NCI-H82 (cell line): ENCODE measurements at regions not wholly inside any gene's neighbourhood (a gene's known extent, or its start where the extent isn't known, plus 50 kb on each side); places are given as distances from the start of the nearest gene placed in this dataset.
"Not testable (repeated sequence)": the region's sequence is repeated elsewhere in the genome, so short reads cannot be mapped to it uniquely, and the experiment has no call there.

Experiments
- DNase-seq: peaks from one replicate; lab custom pipeline; 2025; lab: John Stamatoyannopoulos, UW

- no peak for DNase-seq
Measured at GRCh38 chr11:79668575-79668974, 227.7 kb upstream of the TENM4 start.

- DNase-seq = no peak
Measured at GRCh38 chr11:79667380-79667779, 226.6 kb upstream of the TENM4 start.

GRCh38 chr11:79663017-79663416 lies 222.2 kb upstream of the TENM4 start:
- DNase-seq = peak; percentile 82

GRCh38 chr11:79661373-79661772 lies 220.5 kb upstream of the TENM4 start:
- DNase-seq = no peak

GRCh38 chr11:79648766-79649520 lies 208.1 kb upstream of the TENM4 start:
- peak; percentile 3 for DNase-seq

GRCh38 chr11:79637219-79637618 lies 196.4 kb upstream of the TENM4 start:
- DNase-seq = no peak

GRCh38 chr11:79634905-79635304 lies 194.1 kb upstream of the TENM4 start:
- no peak for DNase-seq

GRCh38 chr11:79627281-79627680 lies 186.5 kb upstream of the TENM4 start:
- DNase-seq = no peak

- no peak for DNase-seq
Measured at GRCh38 chr11:79626135-79627075, 185.6 kb upstream of the TENM4 start.

GRCh38 chr11:79623375-79623774 lies 182.5 kb upstream of the TENM4 start:
- DNase-seq = no peak

GRCh38 chr11:79617561-79617960 lies 176.7 kb upstream of the TENM4 start:
- DNase-seq = no peak

GRCh38 chr11:79616392-79616851 lies 175.6 kb upstream of the TENM4 start:
- no peak for DNase-seq

- DNase-seq = no peak
Measured at GRCh38 chr11:79615425-79615824, 174.6 kb upstream of the TENM4 start.

GRCh38 chr11:79610678-79611077 lies 169.8 kb upstream of the TENM4 start:
- DNase-seq = no peak

- no peak for DNase-seq
Measured at GRCh38 chr11:79610139-79610538, 169.3 kb upstream of the TENM4 start.

- no peak for DNase-seq
Measured at GRCh38 chr11:79609511-79609910, 168.7 kb upstream of the TENM4 start.

GRCh38 chr11:79606461-79606860 lies 165.6 kb upstream of the TENM4 start:
- not testable (repeated sequence) for DNase-seq

GRCh38 chr11:79600711-79601110 lies 159.9 kb upstream of the TENM4 start:
- peak; percentile 38 for DNase-seq

GRCh38 chr11:79594834-79595233 lies 154.0 kb upstream of the TENM4 start:
- DNase-seq = no peak

GRCh38 chr11:79592824-79593223 lies 152.0 kb upstream of the TENM4 start:
- DNase-seq = no peak

- DNase-seq = no peak
Measured at GRCh38 chr11:79592406-79592805, 151.6 kb upstream of the TENM4 start.

- DNase-seq = no peak
Measured at GRCh38 chr11:79582434-79582833, 141.6 kb upstream of the TENM4 start.

- DNase-seq = no peak
Measured at GRCh38 chr11:79579063-79579462, 138.2 kb upstream of the TENM4 start.
